RWPE1 (cell line): ENCODE measurements at regions not wholly inside any gene's neighbourhood (a gene's known extent, or its start where the extent isn't known, plus 50 kb on each side); places are given as distances from the start of the nearest gene placed in this dataset.
"Not testable (repeated sequence)": the region's sequence is repeated elsewhere in the genome, so short reads cannot be mapped to it uniquely, and the experiment has no call there.

Experiments
- CTCF ChIA-PET: fragments of 350-600 bp; sonication (Branson Sonifier 250); formaldehyde crosslinking; extraction: SDS; loops from one replicate; lab custom pipeline; 2021; lab: Yijun Ruan, JAX
- POLR2A ChIA-PET: fragments of 400-600 bp; formaldehyde crosslinking; extraction: SDS; loops from one replicate; lab custom pipeline; 2020; ENCODE audit warnings: antibody characterized with exemption; ENCODE audit not compliant: low non-redundant PET; lab: Yijun Ruan, JAX
- DNase-seq: peaks from one replicate; pipeline ENCODE4 v3.0.0; 2012; ENCODE audit warnings: low spot score
- H3K27ac ChIP-seq: fragments of 450-650 bp; 2 replicates; pipeline ENCODE4 v1.5.1; 2017
- TF ChIP-seq, protein P1 (sequence below): fragments of 450-650 bp; conservative IDR thresholded peaks from 2 replicates; pipeline ENCODE4 v1.5.1; 2017; ENCODE audit warnings: low read depth, mild to moderate bottlenecking

DNA sequence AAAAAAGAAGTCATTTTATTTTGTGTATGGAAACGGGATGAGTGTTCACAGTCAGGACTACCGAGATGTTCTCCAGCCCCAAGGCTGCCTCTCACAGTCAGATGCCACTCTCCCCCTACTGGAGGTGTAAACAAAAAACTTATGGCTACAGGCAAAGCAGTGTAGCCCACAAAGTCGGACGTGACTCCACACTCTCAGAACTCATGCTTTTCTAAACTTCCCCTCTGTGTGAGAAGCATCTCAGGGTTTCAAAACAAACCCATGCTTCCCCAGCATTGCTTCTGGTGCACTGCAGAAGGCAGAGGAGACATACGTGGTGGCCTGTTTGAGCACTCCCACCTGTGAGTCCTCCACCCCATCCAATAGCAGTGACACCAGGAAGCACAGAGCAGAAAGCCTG lies 580.3 kb downstream of the BNC2 start:
- no peak for DNase-seq
- POLR2A ChIA-PET = no interaction called here
- CTCF ChIA-PET = no interaction called here
- no peak overlapping the region for H3K27ac ChIP-seq
- TF ChIP-seq, protein P1, sequence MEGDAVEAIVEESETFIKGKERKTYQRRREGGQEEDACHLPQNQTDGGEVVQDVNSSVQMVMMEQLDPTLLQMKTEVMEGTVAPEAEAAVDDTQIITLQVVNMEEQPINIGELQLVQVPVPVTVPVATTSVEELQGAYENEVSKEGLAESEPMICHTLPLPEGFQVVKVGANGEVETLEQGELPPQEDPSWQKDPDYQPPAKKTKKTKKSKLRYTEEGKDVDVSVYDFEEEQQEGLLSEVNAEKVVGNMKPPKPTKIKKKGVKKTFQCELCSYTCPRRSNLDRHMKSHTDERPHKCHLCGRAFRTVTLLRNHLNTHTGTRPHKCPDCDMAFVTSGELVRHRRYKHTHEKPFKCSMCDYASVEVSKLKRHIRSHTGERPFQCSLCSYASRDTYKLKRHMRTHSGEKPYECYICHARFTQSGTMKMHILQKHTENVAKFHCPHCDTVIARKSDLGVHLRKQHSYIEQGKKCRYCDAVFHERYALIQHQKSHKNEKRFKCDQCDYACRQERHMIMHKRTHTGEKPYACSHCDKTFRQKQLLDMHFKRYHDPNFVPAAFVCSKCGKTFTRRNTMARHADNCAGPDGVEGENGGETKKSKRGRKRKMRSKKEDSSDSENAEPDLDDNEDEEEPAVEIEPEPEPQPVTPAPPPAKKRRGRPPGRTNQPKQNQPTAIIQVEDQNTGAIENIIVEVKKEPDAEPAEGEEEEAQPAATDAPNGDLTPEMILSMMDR = no peak

DNA sequence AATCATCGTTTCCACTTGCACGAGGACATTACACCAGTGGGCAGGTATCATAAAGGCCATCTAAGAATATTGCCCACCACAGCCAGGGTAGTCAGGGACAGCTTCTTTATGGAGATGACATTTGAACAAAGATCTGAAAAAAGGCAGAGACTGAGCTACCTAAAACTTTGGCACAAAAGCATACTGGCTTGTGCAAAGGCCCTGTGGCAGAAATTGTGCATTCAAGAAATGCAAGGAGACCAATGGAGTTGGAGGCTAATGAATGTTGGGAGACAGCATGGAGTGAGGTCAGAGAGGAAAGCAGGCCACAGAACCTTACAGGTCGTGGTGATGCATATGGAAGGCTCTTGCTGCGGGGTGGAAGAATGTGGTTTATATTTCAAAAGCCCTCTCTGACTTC lies 578.5 kb downstream of the BNC2 start:
- H3K27ac ChIP-seq = no peak overlapping the region
- no peak for DNase-seq
- ChIA-PET CTCF (no interaction called here), POLR2A (no interaction called here)
- TF ChIP-seq, protein P1 = no peak

DNA sequence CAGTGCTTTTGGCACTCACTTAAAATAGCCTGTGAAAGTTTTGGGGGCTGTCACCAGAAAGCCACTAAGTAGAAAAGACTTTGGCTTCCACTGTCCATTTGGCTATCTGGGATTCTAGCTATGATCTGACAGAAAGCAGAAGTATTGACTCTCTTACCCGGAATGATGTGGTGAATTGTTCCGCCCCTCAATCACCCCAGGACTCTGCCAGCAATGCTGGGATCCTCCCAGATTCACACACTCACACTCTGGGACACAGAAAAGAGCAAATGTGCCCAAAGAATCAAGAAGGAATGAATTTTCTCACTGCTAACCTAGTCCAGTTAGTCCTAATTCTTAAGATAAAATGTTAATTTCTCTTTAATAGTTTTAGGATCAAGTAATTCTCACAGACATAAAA lies 576.9 kb downstream of the BNC2 start:
- no peak overlapping the region for H3K27ac ChIP-seq
- ChIA-PET CTCF (interaction anchor here (0.6 kb wide), 1 partner anchor 770 kb away, joined by 3 read pairs; no protein-coding TSS in a partner anchor), POLR2A (no interaction called here)
- TF ChIP-seq, protein P1 = no peak
- DNase-seq = no peak

DNA sequence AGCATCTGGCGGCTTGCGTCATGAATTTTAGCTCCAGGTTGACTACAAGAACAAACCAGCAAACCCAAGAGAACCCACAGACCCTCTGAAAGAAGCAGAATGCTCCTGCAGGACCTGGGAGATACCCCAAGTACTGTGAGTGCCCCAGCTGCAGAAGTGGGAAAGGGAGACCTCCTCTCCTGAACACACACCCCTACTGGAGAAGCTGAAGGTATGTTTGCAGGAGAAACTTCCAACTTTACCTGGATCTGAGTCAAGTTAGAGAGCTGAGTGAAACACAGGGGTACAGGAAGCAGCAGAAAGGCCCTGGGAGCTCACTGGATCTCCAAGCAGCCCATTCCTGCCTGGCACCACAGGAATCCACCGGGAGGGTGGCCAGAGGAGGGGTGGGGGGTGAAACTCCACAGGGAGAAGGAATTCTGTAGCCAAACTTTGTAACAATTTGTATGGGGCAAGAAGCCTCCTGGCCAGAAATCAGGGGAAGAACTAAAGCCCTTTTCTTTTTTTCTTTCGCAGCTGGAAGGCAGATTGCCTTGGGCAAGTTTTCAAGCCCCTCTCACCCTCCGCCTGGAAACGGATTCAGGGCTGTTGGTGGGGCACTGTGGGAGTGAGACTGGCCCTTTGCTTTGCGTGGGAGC lies 576.2 kb downstream of the BNC2 start:
- no peak overlapping the region for H3K27ac ChIP-seq
- ChIA-PET POLR2A (no interaction called here), CTCF (interaction anchor here (0.6 kb wide), 1 partner anchor 769 kb away, joined by 3 read pairs; no protein-coding TSS in a partner anchor)
- TF ChIP-seq, protein P1 = no peak
- no peak for DNase-seq

DNA sequence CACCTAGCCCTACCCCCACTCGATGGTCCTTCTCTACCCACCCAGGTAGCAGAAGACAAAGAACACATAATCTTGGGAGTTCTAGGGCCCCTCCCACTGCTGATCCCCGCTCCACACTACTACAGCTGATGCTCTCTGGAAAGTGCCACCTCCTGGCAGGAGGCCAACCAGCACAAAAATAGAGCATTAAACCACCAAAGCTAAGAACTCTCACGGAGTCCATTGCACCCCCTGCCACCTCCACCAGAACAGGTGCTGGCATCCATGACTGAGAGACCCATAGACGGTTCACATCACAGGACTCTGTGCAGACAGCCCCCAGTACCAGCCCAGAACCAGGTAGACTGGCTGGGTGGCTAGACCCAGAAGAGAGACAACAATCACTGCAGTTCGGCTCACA lies 575.5 kb downstream of the BNC2 start:
- H3K27ac ChIP-seq, DNase-seq, POLR2A ChIA-PET: not testable (repeated sequence)
- CTCF ChIA-PET = interaction anchor here (0.7 kb wide), 1 partner anchor 91 kb away, joined by 3 read pairs; no protein-coding TSS in a partner anchor

DNA sequence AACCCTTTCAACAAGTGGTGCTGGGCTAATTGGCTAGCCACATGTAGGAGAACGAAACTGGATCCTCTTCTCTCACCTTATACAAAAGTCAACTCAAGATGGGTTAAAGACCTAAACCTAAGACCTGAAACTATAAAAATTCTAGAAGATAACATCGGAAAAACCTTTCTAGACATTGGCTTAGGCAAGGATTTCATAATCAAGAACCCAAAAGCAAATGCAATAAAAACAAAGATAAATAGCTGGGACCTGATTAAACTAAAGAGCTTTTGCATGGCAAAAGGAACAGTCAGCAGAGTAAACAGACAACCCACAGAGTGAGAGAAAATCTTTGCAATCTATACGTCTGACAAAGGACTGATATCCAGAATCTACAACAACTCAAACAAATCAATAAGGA lies 571.1 kb downstream of the BNC2 start:
- H3K27ac ChIP-seq, POLR2A ChIA-PET, CTCF ChIA-PET, DNase-seq: not testable (repeated sequence)

DNA sequence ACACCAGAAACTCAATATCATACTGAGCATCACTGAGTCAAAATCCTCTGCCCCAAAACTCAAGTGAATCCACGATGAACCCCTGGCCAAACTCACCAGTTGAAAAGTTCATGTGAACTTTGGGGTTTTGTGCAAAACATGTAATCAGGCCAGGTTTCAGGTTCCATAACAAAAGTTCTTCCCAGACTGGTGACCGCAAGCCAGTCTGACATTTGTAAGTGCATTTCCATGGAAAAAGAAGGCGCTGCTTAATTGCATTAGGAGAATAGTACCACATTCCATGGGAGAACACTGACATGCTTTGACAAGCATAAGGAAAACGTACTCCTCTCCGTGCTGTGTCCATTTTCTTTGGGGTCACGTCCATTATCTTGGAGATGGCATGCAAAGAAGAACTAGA lies 567.0 kb downstream of the BNC2 start:
- CTCF ChIA-PET = no interaction called here
- DNase-seq = no peak
- H3K27ac ChIP-seq = no peak overlapping the region
- TF ChIP-seq, protein P1 = no peak
- POLR2A ChIA-PET = no interaction called here
